Peyer's patch (tissue), 4 donors: ENCODE measurements at regions not wholly inside any gene's neighbourhood (a gene's known extent, or its start where the extent isn't known, plus 50 kb on each side); places are given as distances from the start of the nearest gene placed in this dataset.

Experiments used
- CTCF ChIP-seq, 6 experiments: fragments of 450-650 bp in 4 of 6; fragments of 200-600 bp in 2 of 6; sonication (generic) in 1 of 6; IDR thresholded peaks; one replicate each; pipeline ENCODE4 v1.5.1; 2017 to 2019; ENCODE audit warnings: antibody characterized with exemption in 6 of 6, mild to moderate bottlenecking in 3 of 6, moderate library complexity in 1 of 6
- POLR2A ChIP-seq, 2 donors: fragments of 450-650 bp; IDR thresholded peaks; one replicate each; pipeline ENCODE4 v1.5.1; 2017; ENCODE audit warnings: antibody characterized with exemption in 2 of 2, mild to moderate bottlenecking in 2 of 2, moderate library complexity in 2 of 2

DNA sequence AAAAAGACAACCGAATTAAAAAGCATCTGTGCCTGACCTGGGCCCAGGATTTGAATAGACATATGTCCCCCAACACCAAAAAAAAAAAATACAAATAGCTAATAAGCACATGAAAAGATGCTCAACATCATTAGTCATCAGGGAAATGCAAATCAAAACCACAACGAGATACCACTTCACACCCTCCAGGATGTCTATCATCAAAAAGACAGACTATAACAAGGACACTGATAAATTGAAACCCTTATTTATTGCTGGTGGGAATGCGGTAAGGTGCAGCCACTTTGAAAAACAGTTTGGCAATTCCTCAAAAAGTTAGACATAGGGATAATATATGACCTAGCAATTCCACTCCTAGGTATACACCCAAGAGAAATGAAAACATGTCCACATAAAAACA is 72.3 kb upstream of the CAMK1G start:
- TF ChIP-seq CTCF (IDR thresholded peaks at IDR 0.05) (no peak), POLR2A (IDR thresholded peaks at IDR 0.05) (no peak)
